Spleen (tissue), 11 donors: ENCODE measurements at regions not wholly inside any gene's neighbourhood (a gene's known extent, or its start where the extent isn't known, plus 50 kb on each side); places are given as distances from the start of the nearest gene placed in this dataset.

ENCODE experiments used
- DNase-seq: peaks from one replicate; pipeline ENCODE4 v3.0.0-alpha.2; 2020
- H3K27ac ChIP-seq, 8 donors: fragments of 200-600 bp; sonication (generic) in 7 of 8; 1 replicate in 4 of 8; 2 replicates in 4 of 8; pipeline versions ENCODE4 v1.5.0 to v1.8.0; 2016 to 2021; ENCODE audit warnings: inconsistent platforms in 4 of 8, mild to moderate bottlenecking in 4 of 8, moderate library complexity in 1 of 8
- H3K27me3 ChIP-seq, 7 donors: fragments of 200-600 bp; sonication (generic) in 6 of 7; replicated peaks in 1 of 7; 1 replicate in 4 of 7; 2 replicates in 3 of 7; pipeline versions ENCODE4 v1.5.0 to v1.8.0; 2016 to 2021; ENCODE audit warnings: inconsistent platforms in 3 of 7, mild to moderate bottlenecking in 1 of 7
- H3K36me3 ChIP-seq, 6 donors: fragments of 200-600 bp; sonication (generic) in 5 of 6; 1 replicate in 4 of 6; 2 replicates in 2 of 6; pipeline versions ENCODE4 v1.5.0 to v1.8.0; 2016 to 2021; ENCODE audit warnings: inconsistent platforms in 2 of 6
- H3K4me1 ChIP-seq, 6 donors: fragments of 200-600 bp; sonication (generic) in 5 of 6; 1 replicate in 3 of 6; 2 replicates in 3 of 6; pipeline versions ENCODE4 v1.5.0 to v1.8.0; 2016 to 2021; ENCODE audit warnings: inconsistent platforms in 3 of 6
- H3K4me3 ChIP-seq, 8 donors: fragments of 200-600 bp; sonication (generic) in 7 of 8; 1 replicate in 4 of 8; 2 replicates in 4 of 8; pipeline versions ENCODE4 v1.5.0 to v1.8.0; 2016 to 2021; ENCODE audit warnings: inconsistent platforms in 4 of 8, mild to moderate bottlenecking in 4 of 8, moderate library complexity in 2 of 8
- H3K9me3 ChIP-seq, 8 donors: fragments of 200-600 bp; sonication (generic) in 7 of 8; 1 replicate in 4 of 8; 2 replicates in 4 of 8; pipeline versions ENCODE4 v1.5.0 to v1.8.0; 2016 to 2021; ENCODE audit warnings: inconsistent platforms in 4 of 8
- CTCF ChIP-seq, 11 experiments: fragments of 200-600 bp in 7 of 11; fragments of 450-650 bp in 4 of 11; sonication (generic) in 4 of 11; IDR thresholded peaks in 8 of 11; conservative IDR thresholded peaks in 3 of 11; 1 replicate in 7 of 11; 2 replicates in 4 of 11; pipeline versions ENCODE4 v1.4.0 to v1.8.0; 2016 to 2021; ENCODE audit warnings: antibody characterized with exemption in 11 of 11, inconsistent platforms in 4 of 11, mild to moderate bottlenecking in 1 of 11
- POLR2A ChIP-seq, 3 donors: fragments of 450-650 bp; IDR thresholded peaks; one replicate each; pipeline ENCODE4 v1.5.1; 2017; ENCODE audit warnings: antibody characterized with exemption in 3 of 3, mild to moderate bottlenecking in 1 of 3
- POLR2AphosphoS5 ChIP-seq, 3 donors: sonication (generic); formaldehyde crosslinking; IDR thresholded peaks; one replicate each; pipeline ENCODE4 v1.5.1; 2017; ENCODE audit warnings: antibody characterized with exemption in 3 of 3
- WGBS, 5 donors: extraction: QIAGEN DNeasy Blood & Tissue Kit in 3 of 5; methylation state at CpG; one replicate each; pipeline versions ENCODE4 v1.1.5 to v1.1.7; 2013 to 2018; 5-methylcytosine and 5-hydroxymethylcytosine counted together
- intact Hi-C: fragments of 100-400 bp; cut with DNase I; formaldehyde crosslinking; loops from one replicate; pipeline ENCODE4 v1.15.0; 2023; ENCODE audit warnings: low total_unique reads
- donor health status: healthy with polysubstance abuse.
- donor health status: DM: no; HTN: no; CAD: no; lungs with moderate emphysema.
- donor health status: DM: no; HTN: no; CAD: no.
- donor health status: Bipolar disorder and iron deficiency.
- donor health status: healthy.
- donor health status: DM: no; HTN: no; CAD: no.
- donor health status: DM: yes; HTN: yes; CAD: no.

- TF ChIP-seq POLR2A (IDR thresholded peaks at IDR 0.05) (no peak), CTCF (IDR thresholded peaks at IDR 0.05 in 8 of 11, conservative IDR thresholded peaks at IDR 0.05 in 3 of 11) (no peak), POLR2AphosphoS5 (IDR thresholded peaks at IDR 0.05) (no peak)
- peak overlapping the region in 3 of 8 donors; percentile 19 to 44 (median 29) for H3K27ac ChIP-seq
- peaks cover 0 to 31% (median 0%) of the 10 kb centered on the region in 7 donors for H3K27me3 ChIP-seq
- 82 to 93% (median 88%) methylated on average over 20 to 27 of the region's 27 CpGs for WGBS, 5 donors
- H3K9me3 ChIP-seq: peaks cover 0 to 20% (median 16%) of the 10 kb centered on the region in 8 donors
- H3K36me3 ChIP-seq: no peaks in the 10 kb centered on the region
- peaks cover 0 to 15% (median 3%) of the 10 kb centered on the region in 6 donors for H3K4me1 ChIP-seq
- intact Hi-C loops: no loop called here
- DNase-seq: peak; percentile 56
- no peak overlapping the region for H3K4me3 ChIP-seq
These were observed 165.2 kb downstream of the DLL1 start for GRCh38 chr6:170125456-170126300.

- TF ChIP-seq CTCF (IDR thresholded peaks at IDR 0.05 in 8 of 11, conservative IDR thresholded peaks at IDR 0.05 in 3 of 11): no peak
- TF ChIP-seq POLR2A (IDR thresholded peaks at IDR 0.05): no peak
- Histone ChIP-seq H3K4me1 (peaks cover 0 to 11% (median 3%) of the 10 kb centered on the region in 6 donors), H3K4me3 (no peak overlapping the region), H3K36me3 (no peaks in the 10 kb centered on the region), H3K27ac (peak overlapping the region in 2 of 8 donors; percentile 5 to 19), H3K9me3 (peaks cover 8 to 29% (median 24%) of the 10 kb centered on the region in 8 donors), H3K27me3 (peaks cover 0 to 25% (median 0%) of the 10 kb centered on the region in 7 donors)
- 82 to 94% (median 89%) methylated on average over 5 of the region's 5 CpGs for WGBS, 5 donors
- intact Hi-C loops: no loop called here
- peak; percentile 51 for DNase-seq
These were observed 166.0 kb downstream of the DLL1 start for GRCh38 chr6:170124836-170125235.

- peaks cover 11 to 36% (median 30%) of the 10 kb centered on the region in 8 donors for H3K9me3 ChIP-seq
- DNase-seq: peak; percentile 12
These were observed 166.7 kb downstream of the DLL1 start for GRCh38 chr6:170124150-170124549.

More at GRCh38 chr6:170124150-170124549, 166.7 kb downstream of the DLL1 start:
- Histone ChIP-seq H3K27ac (peak overlapping the region in 2 of 8 donors; percentile 27 to 55), H3K4me3 (no peak overlapping the region), H3K4me1 (peaks cover 0 to 8% (median 0%) of the 10 kb centered on the region in 6 donors), H3K36me3 (no peaks in the 10 kb centered on the region), H3K27me3 (peaks cover 0 to 20% (median 0%) of the 10 kb centered on the region in 7 donors)
- WGBS, 5 donors: 69 to 98% (median 87%) methylated on average over 2 of the region's 2 CpGs
- TF ChIP-seq CTCF (IDR thresholded peaks at IDR 0.05 in 8 of 11, conservative IDR thresholded peaks at IDR 0.05 in 3 of 11): no peak
- TF ChIP-seq POLR2A (IDR thresholded peaks at IDR 0.05): no peak
- no peak for TF ChIP-seq POLR2AphosphoS5 (IDR thresholded peaks at IDR 0.05)
- intact Hi-C loops: no loop called here
